HEK293T (cell line): ENCODE measurements at regions not wholly inside any gene's neighbourhood (a gene's known extent, or its start where the extent isn't known, plus 50 kb on each side); places are given as distances from the start of the nearest gene placed in this dataset.

Experiments
- CTCF ChIA-PET: fragments of 350-600 bp; formaldehyde crosslinking; extraction: SDS; loops from one replicate; lab custom pipeline; 2021; ENCODE audit warnings: antibody characterized with exemption, inconsistent platforms; lab: Yijun Ruan, JAX
- POLR2A ChIA-PET: fragments of 350-600 bp; formaldehyde crosslinking; extraction: SDS; loops from one replicate; lab custom pipeline; 2020; ENCODE audit warnings: antibody characterized with exemption, inconsistent platforms; lab: Yijun Ruan, JAX
- DNase-seq: peaks from one replicate; pipeline ENCODE4 v3.0.0; 2012; ENCODE audit warnings: mixed read lengths; ENCODE audit errors: extremely low spot score
- ARNT ChIP-seq: fragments of 450-650 bp; IDR thresholded peaks from 2 replicates; pipeline ENCODE4 v1.6.1; 2017; ENCODE audit warnings: mild to moderate bottlenecking
- BHLHE40 ChIP-seq: fragments of 450-650 bp; IDR thresholded peaks from 2 replicates; pipeline ENCODE4 v1.6.1; 2016; ENCODE audit warnings: mild to moderate bottlenecking, moderate library complexity, borderline replicate concordance
- CTBP1 ChIP-seq: fragments of 450-650 bp; IDR thresholded peaks from 2 replicates; pipeline ENCODE4 v1.6.1; 2016; ENCODE audit warnings: borderline replicate concordance
- ELF4 ChIP-seq: fragments of 450-650 bp; IDR thresholded peaks from 2 replicates; pipeline ENCODE4 v1.6.1; 2017; ENCODE audit warnings: antibody characterized with exemption
- FOXA1 ChIP-seq: fragments of 450-650 bp; IDR thresholded peaks from 2 replicates; pipeline ENCODE4 v1.6.1; 2016; ENCODE audit warnings: mild to moderate bottlenecking
- FOXK2 ChIP-seq: fragments of 450-650 bp; IDR thresholded peaks from 2 replicates; pipeline ENCODE4 v1.6.1; 2016; ENCODE audit warnings: mild to moderate bottlenecking
- FOXM1 ChIP-seq: fragments of 450-650 bp; IDR thresholded peaks from 2 replicates; pipeline ENCODE4 v1.6.1; 2017; ENCODE audit warnings: mild to moderate bottlenecking, borderline replicate concordance
- HDGF ChIP-seq: fragments of 450-650 bp; IDR thresholded peaks from 2 replicates; pipeline ENCODE4 v1.6.1; 2017; ENCODE audit warnings: antibody characterized with exemption, borderline replicate concordance
- L3MBTL2 ChIP-seq: fragments of 450-650 bp; conservative IDR thresholded peaks from 2 replicates; pipeline ENCODE4 v1.6.1; 2016; ENCODE audit warnings: mild to moderate bottlenecking
- LEF1 ChIP-seq: fragments of 450-650 bp; IDR thresholded peaks from 2 replicates; pipeline ENCODE4 v1.6.1; 2017; ENCODE audit warnings: mild to moderate bottlenecking, borderline replicate concordance
- NFRKB ChIP-seq: fragments of 450-650 bp; IDR thresholded peaks from 2 replicates; pipeline ENCODE4 v1.6.1; 2016; ENCODE audit warnings: mild to moderate bottlenecking, moderate library complexity
- PKNOX1 ChIP-seq: fragments of 450-650 bp; IDR thresholded peaks from 2 replicates; pipeline ENCODE4 v1.6.1; 2016
- SP1 ChIP-seq: fragments of 450-650 bp; IDR thresholded peaks from 2 replicates; pipeline ENCODE4 v1.6.1; 2017
- SUZ12 ChIP-seq: fragments of 450-650 bp; IDR thresholded peaks from 2 replicates; pipeline ENCODE4 v1.6.1; 2016; ENCODE audit warnings: mild to moderate bottlenecking
- TARDBP ChIP-seq: fragments of 450-650 bp; IDR thresholded peaks from 2 replicates; pipeline ENCODE4 v1.6.1; 2016

GRCh38 chr3:135731546-135731945 lies 234.0 kb upstream of the PPP2R3A start:
- ChIA-PET POLR2A (no interaction called here), CTCF (no interaction called here)
- no peak for TF ChIP-seq TARDBP
- no peak for TF ChIP-seq L3MBTL2
- TF ChIP-seq ARNT: no peak
- TF ChIP-seq FOXA1: no peak
- no peak for DNase-seq

- no peak for TF ChIP-seq CTBP1
- no peak for TF ChIP-seq SUZ12
- TF ChIP-seq PKNOX1: no peak
- no peak for TF ChIP-seq ELF4
- TF ChIP-seq LEF1: no peak
- no peak for TF ChIP-seq FOXK2
- TF ChIP-seq HDGF: no peak
- TF ChIP-seq BHLHE40: no peak
- no peak for TF ChIP-seq SP1
- TF ChIP-seq FOXM1: no peak
- TF ChIP-seq FOXA1: no peak
- ChIA-PET CTCF (interaction anchor here (0.7 to 1.7 kb wide), 5 partner anchors 55 to 628 kb away, joined by 3 to 7 read pairs (median 3); no protein-coding TSS in a partner anchor), POLR2A (no interaction called here)
- peak; percentile 48 for DNase-seq
These were observed 228.8 kb upstream of the PPP2R3A start for GRCh38 chr3:135736740-135737139.

- TF ChIP-seq FOXA1: no peak
- no peak for TF ChIP-seq PKNOX1
- DNase-seq: no peak
- CTCF ChIA-PET: no interaction called here
- POLR2A ChIA-PET: no interaction called here
These were observed 225.7 kb upstream of the PPP2R3A start for GRCh38 chr3:135739779-135740178.

GRCh38 chr3:135740211-135740610 lies 225.3 kb upstream of the PPP2R3A start:
- POLR2A ChIA-PET: no interaction called here
- CTCF ChIA-PET: no interaction called here
- no peak for DNase-seq
- TF ChIP-seq PKNOX1 (no peak), ELF4 (no peak), FOXA1 (no peak), FOXM1 (no peak), SUZ12 (no peak)

GRCh38 chr3:135740751-135741150 lies 224.8 kb upstream of the PPP2R3A start:
- DNase-seq: no peak
- ChIA-PET POLR2A (no interaction called here), CTCF (no interaction called here)
- TF ChIP-seq FOXK2: no peak
- TF ChIP-seq BHLHE40: no peak
- TF ChIP-seq SP1: no peak
- TF ChIP-seq PKNOX1: no peak
- TF ChIP-seq TARDBP: no peak
- TF ChIP-seq NFRKB: no peak
- TF ChIP-seq ARNT: no peak
- TF ChIP-seq L3MBTL2: no peak

GRCh38 chr3:135751991-135752390 lies 213.5 kb upstream of the PPP2R3A start:
- ChIA-PET CTCF (no interaction called here), POLR2A (no interaction called here)
- DNase-seq: no peak
- no peak for TF ChIP-seq CTBP1

GRCh38 chr3:135752851-135753250 lies 212.7 kb upstream of the PPP2R3A start:
- TF ChIP-seq BHLHE40 (no peak), HDGF (no peak), L3MBTL2 (no peak)
- CTCF ChIA-PET: no interaction called here
- no peak for DNase-seq
- POLR2A ChIA-PET: no interaction called here

GRCh38 chr3:135753506-135753905 lies 212.0 kb upstream of the PPP2R3A start:
- ChIA-PET CTCF (interaction anchor here (0.8 kb wide), 1 partner anchor 289 kb away, joined by 3 read pairs; no protein-coding TSS in a partner anchor), POLR2A (no interaction called here)
- TF ChIP-seq ELF4: no peak
- no peak for TF ChIP-seq SUZ12
- TF ChIP-seq CTBP1: no peak
- no peak for TF ChIP-seq PKNOX1
- TF ChIP-seq NFRKB: no peak
- TF ChIP-seq ARNT: no peak
- no peak for TF ChIP-seq LEF1
- TF ChIP-seq FOXK2: no peak
- TF ChIP-seq FOXA1: no peak
- no peak for TF ChIP-seq BHLHE40
- DNase-seq: no peak
